ENCODE measurements at regions not wholly inside any gene's neighbourhood (a gene's known extent, or its start where the extent isn't known, plus 50 kb on each side); places are given as distances from the start of the nearest gene placed in this dataset.
A peak's percentile ranks its signal among the peaks of the same experiment; 100 is the strongest.

DNA sequence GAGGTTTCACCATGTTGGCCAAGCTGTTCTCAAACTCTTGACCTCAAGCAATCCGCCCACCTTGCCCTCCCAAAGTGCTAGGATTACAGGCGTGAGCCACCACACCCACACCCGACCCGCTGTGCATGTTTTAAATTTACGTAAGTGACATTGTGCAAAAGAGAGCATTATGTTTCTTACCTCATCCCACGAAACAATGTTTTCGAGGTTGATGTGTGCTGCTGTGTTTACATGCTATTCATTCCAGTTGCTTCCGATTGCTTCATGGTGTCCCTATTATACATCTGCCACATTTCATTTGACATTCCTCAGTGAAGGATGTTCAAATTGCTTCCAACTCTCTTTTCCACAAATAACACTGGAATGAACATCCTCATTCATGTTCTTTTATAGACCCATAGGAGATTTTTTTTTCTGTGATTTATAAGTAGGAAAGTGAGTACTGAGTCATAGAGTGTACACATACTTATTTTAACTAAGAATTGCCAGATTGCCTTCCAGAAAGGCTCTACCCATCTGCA, 403.9 kb upstream of the JARID2 start:
- no peak for DNase-seq

DNA sequence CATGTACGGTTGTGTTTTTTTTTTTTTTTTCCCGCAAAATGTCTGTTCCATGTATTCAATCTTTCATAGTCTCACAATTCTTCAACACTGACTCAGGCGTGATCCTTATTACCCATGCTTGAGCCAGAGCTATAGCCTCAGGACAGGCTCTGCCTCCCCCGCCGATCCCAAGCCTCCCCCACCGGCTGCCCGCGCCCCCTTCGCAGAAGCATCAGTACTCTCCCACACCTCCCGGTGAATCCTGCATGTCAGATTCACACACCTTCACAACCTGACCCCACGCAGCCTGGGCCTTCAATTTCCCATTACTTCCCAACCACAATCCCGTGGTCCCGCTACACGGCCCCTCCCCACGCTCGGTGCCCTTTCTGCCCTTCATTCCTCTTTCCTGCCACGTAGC, 401.5 kb upstream of the JARID2 start:
- no peak for DNase-seq

DNA sequence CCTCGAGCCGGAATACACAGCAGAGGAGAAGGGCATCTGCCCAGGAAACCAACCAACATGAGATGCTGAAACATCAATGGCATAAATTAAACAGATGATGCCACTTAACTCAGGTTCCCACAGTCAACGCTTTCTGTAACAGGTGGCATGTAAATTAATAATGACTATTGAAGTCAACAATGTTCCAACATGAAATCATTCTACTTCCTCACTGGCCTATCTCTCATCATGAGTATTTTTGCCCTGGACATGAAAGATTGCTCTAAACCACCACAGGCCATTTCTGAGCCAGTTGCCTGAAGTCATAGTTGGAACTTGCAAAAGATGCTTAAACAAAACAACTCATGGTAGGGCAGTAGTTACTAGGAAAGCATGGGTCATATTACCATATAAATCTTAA, 397.9 kb upstream of the JARID2 start:
- no peak for DNase-seq

DNA sequence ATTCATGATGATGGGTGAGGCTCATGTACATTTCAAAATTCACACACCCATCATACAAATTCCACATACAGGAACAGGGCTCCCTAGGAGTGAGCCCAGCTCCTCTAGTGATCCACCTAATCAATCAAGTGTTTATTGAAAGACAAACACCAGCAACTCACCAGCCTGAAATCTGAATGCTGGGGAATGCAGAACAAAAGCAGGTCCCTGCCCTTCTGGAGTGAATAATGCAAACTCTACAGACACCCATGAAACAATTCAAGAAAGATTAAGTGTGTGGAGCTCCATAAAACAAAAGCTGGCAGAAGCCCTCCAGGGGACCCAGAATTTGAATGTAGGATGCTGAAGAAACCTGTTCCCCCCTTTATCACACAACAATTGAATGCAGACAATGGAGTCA, 396.7 kb upstream of the JARID2 start:
- no peak for DNase-seq

DNA sequence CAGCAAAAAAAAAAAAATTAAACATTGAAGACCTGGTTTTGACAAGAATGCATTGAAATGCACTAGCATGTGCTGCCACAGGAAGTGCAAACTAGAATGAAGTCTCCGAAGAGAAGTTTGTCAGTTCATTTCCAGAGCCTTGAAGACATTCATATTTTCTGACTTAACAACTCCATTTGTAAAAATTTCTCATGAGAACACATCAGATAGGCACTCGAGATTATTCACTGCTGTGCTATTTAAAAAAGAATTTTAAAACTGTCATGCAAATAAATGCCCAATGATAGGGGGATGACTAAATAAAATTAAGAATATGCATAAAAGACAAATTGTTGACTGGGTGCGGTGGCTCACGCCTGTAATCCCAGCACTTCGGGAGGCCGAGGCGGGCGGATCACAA, 394.6 kb upstream of the JARID2 start:
- no peak for DNase-seq

DNA sequence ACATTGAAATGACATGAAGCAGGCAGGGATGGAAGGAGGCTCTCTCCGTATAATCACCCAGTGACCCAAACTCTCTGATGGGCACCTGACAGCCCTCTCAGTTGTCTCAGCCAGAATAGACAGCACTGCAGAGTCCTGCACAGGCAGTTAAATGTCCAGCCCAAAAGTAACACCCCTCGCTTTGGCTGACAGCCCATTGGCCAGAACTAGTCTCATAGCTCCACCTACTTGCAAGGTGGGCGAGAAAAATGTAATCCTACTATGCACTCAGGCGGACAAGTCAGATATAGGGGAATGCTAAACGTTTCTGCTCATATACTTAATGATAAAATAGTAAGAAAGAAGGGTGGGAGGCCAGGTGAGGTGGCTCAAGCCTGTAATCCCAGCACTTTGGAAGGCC, 393.5 kb upstream of the JARID2 start:
- DNase-seq, result no peak

DNA sequence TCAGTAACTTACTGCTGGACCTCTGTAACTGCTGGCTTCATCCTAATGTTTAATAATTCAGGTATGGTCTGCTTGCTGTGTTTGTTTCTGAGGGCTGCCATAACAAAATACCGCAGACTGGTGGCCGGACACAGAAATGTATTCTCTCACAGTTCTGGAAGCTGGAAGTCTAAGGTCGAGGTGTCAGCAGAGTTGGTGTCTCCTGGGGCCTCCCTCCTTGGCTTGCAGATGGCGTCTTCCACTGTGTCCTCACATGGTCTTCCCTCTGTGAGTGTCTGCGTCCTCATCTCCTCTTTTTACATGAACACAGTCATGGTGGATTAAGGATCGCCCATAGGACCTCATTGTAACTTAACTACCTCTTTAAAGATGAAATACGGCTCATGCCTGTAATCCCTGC, 389.7 kb upstream of the JARID2 start:
- no peak for DNase-seq

DNA sequence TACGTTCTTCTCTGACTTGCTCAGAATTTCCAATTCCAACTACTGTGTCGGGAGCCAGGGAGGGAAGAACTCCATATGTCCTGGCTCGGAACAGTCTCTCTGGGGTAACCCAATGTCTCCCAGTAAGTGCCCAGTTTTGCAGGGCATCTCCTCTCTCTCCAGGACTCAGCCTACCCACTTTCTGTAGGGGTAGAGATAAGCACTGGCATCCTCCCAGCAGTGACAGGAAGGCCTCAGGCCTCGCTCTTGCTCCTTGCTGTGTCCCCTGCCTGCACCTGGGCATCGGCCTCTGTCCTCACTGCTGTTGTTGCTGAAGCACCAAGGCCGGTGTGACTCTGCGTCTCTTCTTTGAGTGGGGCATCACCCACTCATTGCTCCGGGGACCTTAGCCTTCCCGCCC, 388.9 kb upstream of the JARID2 start:
- DNase-seq, result no peak

DNA sequence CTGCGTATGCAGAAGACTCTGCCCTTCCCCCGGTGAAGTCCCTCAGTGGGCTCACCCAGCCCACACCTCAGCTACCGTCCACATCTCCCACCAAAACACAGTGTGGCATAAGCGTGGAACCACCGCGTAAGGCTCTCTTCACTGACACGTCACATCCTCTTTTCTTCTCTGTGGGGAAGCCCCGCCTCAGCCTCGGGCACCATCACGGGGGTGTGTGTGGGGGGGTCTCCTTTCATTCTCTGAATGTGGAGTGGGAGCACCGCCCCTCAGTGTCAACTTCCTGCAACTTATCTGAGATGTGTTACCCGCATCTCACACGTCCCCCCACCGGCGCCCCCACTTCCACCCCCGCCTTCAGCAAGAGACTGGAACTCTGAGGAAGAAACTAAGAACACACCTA, 388.4 kb upstream of the JARID2 start:
- DNase-seq, result peak; percentile 63

DNA sequence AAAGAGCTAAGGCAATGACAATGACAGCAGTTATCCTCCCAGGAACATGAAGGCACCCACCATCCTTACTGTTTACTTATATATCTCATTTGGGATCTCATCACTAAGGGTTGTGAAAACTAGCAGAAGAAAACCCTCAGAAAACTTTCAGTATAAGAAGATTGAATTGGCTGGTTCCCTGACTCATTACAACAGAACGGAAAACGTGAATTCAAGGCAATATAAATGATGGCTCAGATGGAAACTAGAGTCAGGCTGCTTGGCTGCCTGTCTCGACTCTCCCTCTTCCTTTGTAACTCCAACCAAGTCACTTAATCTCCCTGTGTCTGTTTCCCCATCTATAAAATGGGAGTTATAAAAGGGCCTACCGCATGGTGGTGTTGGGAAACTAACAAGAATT, 387.1 kb upstream of the JARID2 start:
- DNase-seq, result no peak

DNA sequence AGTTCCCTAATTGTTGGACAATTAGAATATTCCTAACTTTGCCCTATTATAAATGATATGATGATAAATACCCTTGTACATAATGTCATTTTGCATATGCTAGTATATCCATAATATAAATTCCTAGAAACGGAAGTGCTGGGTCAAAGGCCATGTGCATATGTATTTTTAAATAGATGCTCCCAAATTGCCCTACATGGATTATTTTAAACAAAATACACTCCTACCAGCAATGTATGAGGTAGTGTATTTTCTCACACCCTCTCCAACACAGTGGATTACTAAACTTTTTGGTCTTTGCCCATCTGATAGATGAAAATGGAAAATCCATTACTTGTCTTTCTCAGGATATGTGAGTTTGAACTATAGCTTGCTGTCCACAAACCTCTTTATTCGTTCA, 385.1 kb upstream of the JARID2 start:
- DNase-seq, result no peak

DNA sequence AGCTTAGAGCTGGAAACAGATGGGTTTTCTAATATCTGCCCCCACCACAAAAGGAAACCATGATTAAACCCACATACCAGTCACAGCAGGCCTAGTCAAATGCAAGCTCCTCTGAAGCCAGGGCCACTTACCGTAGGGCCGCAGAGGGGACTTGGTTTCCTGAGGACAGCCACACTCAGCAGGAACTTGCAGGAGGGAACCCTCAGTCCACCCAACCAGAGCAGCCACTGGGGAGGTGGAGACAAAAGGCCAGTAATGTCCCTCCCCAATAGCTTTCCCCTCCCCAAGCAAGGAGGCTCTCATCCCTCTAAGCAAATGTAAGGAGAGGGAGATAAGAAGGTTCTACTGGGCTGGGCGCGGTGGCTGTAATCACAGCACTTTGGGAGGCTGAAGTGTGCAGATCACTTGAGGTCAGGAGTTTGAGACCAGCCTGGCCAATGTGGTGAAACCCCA, 384.4 kb upstream of the JARID2 start:
- DNase-seq, result no peak

DNA sequence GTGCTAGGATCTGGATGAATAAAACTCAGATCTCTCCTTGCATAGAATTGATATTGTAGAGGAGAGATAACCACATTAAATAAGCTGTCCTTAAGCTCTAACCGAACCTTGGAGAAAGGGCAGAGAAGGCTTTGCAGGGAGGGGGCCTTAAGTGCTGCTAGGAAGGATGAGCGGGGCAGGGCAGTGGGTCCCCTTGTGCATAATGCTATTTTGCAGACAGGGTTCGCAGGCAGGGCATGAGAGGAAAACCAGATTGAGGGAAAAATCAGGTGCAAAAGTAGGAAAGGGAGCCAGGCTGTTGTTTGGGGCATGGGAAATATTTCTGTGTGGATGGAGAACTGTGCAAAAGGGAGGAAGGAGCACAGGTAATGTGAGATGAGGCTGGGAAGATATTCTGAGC, 383.0 kb upstream of the JARID2 start:
- no peak for DNase-seq

DNA sequence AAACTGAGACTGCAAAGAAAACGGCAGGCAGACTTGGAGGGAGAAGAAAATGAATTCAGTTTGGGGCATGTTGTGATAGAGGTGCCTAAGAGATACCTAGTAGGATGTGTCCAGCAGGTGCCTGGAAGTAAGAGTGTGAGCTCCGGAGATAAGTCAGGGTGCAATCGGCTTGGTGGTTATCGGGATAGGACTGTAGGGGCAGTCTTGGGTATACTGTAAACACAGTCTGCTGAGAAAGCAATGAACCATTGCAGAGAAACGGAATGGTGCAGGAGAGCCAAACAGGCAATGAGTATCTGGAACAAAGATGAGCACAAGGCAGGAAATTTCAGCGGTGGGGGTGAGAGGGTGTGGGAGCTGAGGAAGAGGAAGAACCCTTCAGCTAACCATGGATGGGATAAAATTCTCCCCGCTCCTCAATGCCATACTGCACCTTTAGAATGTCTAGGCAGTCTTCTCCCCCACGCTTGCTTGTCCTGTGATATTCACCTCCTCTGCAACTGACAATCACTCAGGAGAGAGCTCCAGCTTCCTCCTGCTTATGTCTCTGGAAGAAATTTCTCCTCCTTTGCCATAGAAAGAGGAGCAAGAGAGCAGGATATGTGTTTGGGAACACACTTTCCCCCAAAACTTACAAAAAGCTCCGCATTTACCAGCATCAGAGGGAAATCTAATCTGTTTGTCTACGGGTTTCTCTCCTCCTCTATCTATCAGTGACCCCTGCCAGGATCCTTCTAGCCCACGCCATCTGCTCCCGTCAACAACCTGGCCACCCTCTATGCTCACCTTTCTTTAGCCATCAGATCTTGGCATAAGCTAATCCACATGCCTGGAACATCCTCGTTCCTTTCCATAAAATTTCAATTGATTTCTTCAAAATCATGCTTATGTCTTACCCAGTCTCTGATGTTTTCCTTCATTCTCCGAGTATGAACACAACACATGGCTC, 381.7 kb upstream of the JARID2 start:
- DNase-seq, result no peak

DNA sequence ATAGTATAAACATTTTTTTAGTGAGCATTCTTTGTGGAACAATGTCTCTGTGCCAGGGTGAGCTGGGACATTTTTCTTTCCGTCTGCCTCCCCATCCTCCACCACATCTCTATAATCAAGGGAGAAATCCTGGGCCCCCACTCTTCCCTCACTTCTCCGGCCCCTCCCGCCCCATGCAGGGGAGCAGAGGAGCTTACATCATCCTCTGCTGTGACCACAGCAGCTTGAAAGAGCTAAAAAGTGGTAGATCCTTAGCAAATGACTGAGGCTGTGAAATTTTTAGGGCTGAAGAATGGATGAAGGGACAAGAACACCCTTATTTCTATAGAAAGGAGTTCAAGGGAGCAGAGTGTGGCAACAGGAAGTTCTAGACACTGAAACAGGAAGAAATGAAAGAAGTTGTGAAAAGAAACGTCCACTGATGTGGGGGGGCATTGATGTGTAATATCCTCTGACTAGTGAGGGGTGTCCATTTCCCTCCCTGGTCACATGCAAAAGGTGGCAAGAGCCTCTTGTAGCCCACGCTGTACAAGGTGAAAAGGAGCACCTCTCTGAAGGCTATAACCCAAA, 380.3 kb upstream of the JARID2 start:
- no peak for DNase-seq

DNA sequence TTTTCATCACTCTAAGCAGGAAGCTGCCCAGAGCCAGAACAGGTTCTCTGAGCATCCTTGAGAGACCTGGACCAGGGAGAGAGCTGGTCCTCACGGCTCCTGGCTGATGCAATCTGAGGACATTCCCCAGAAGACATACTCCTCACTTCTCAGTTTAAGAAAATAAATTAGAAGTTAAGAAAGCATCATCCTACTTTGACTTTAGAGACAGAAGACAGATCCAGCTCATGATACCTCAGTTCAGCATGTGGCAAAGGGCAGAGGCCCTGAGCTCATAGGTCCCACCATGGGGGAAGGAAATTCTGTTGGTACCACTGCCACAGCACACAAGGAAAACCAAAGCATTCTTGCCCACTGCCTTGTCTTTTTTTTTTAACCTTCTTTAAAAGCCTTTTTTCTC, 378.1 kb upstream of the JARID2 start:
- DNase-seq, result no peak

DNA sequence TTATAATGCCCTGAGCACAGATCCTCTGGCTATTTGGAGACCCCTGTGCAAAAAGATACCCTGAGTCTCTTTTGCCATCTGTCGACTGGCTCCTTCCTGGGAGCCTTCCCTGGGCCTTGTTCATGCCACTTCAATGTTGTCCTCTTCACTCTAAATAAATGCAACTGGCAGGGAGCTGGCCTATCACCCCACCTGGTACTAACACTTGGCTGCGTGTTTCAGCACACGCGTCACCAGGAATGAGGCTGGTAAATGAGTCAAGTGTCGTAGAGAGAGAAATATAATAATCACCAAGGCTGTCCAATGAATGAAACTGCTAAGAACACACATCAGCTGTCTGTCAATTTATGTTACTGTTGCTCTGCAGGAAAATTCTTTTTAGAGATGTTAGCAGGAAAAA, 374.6 kb upstream of the JARID2 start:
- no peak for DNase-seq

DNA sequence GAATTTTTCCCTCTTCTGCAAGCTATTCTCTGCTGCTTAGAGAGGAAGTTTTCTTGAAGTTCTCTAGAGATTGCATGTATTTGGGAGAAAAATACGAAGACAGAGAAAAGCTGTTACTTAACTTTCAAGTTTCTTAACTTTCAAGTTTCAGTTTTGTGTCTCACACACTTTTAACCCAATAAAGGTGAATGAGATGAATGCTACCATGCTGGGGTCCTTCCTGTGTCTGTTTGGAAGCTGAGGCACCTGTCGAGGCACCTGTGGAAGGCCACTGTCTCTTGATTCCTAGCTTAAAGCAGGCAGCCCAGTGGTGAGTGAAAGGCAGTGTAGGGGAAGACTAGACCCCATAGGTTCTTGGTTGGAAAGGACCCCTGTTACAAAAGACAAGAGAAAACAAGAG, 372.8 kb upstream of the JARID2 start:
- DNase-seq, result no peak

DNA sequence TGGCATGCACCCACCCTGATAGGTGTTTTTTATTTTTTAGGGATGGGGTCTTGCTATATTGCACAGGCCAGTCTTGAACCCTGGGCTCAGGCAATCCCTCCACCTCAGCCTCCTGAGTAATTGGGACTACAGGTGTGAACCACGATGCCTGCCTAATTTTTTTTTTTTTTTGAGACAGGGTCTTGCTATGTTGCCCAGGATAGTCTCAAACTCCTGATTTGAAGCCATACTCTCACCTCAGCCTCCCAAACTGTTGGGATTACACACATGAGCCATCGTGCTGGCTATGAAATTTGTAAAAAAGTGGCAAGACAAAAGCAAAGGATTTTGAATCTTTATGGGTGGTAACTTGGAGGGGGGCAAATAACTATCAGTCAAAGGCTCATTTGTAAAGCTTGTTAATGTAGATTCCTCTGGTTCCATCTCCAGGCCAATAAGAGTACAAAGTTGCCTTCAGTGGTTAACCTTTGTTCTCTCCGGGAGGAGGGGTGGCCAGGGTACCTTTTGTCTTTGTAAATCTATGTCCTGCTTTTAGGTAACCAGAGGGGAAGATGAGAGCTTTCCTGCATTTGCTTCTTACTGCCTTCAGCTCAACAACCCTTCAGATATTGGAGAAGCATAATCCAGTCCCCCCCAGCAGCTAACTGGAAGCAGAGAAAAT, 372.0 kb upstream of the JARID2 start:
- DNase-seq, result no peak

DNA sequence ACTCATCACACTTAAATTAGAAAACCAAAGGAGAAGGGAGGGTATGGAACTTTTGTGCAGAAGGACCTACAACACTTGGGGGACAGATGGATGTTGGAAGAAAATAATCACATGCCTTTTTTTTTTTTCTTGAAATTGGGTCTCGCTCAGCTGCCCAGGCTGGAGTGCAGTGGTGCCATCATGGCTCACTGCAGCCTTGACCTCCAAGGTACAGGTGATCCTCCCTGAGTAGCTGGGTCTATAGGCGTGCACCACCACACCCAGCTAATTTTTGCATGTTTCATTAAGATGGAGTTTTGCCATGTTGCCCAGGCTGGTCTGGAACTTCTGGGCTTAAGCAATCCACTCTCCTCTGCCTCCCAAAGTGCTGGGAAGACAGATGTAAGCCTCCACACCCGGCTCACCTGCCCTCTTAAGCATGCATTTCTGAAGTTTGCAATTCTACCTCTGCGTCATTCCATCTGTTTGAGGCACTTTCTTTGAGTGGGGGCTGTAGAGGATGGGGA, 370.8 kb upstream of the JARID2 start:
- DNase-seq, result no peak

DNA sequence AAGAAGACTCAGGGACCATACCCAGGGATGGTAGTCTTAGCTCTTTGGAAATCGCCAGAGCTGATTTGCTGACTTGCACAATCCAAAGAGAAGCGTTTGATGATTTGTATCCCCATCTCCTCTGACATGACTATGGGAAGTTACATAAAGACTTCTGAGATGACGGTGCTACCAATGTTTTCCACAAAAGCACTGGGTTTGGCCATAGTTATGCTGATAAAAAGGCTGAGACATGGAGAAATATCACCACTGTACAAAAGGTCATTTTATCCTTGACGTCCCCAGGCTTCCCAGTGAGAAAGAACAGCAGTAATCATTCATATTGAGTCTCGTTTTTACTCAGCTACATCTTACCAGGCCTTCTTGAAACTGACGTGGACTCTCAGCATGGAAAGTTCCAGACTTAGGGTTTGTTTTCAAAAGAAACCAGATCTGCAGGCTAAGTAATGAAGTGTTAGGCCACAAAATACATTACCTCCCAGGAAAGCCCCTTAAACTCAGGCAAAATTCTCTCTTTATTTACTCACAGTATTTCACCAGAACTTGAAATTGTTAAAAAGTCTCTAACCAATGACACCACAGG, 370.3 kb upstream of the JARID2 start:
- no peak for DNase-seq

DNA sequence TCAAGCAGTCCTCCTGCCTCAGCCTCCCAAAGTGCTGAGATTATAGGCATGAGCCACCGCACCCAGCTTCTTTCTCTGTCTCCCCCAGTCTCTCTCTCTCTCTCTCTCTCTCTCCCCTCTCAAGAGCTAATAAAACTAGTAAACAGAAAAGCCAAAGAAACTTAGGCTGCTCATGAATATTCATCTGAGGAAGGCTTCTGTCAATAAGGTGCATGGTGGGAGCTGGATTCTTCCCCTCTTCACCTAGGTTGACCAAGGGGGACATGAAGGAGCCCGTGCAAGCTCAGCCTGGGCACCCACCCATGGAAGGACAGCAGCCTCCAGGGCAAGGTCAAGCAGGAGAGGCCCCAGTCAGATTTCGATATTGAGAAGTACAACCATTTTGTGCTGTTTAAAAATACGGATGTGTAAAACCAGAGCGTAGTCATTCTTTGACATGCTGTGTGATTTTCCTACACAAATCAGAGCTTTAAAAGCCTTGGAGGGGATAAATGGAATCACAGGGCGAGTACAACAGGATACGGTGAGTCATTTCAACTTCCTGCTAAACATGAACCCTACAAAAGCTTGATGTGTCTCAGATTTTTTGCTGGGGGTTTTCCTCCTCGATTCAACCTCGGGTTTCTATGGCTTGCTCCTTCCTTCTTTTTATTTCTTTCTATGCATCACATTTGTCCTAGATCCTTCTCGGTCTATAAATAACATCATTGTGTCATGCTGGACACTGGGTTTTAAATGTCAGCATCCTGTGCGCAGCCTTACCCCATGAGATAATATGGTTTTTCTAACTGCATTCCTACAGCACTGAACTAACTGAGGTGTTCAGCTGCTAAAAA, 368.9 kb upstream of the JARID2 start:
- no peak for DNase-seq
